Panc1 (cell line): ENCODE measurements at regions not wholly inside any gene's neighbourhood (a gene's known extent, or its start where the extent isn't known, plus 50 kb on each side); places are given as distances from the start of the nearest gene placed in this dataset.

Experiments used
- ATAC-seq: fragments of 200-7000 bp; cut with Tn5 transposase; 2 replicates; pipeline ENCODE4 v1.9.1; 2020; ENCODE audit warnings: mild to moderate bottlenecking, moderate library complexity
- BruUV-seq: library from RNA; stranded (reverse); fragments of 400-500 nt; replicated peaks from 2 replicates; lab custom pipeline; 2021; lab: Mats Ljungman, UMichigan
- CTCF ChIA-PET: fragments of 300-600 bp; sonication (Branson Sonifier 250); formaldehyde crosslinking; loops from one replicate; lab custom pipeline; 2022; ENCODE audit warnings: antibody characterized with exemption; lab: Charles Lee
- POLR2A ChIA-PET: fragments of 300-600 bp; sonication (Branson Sonifier 250); formaldehyde crosslinking; loops from one replicate; lab custom pipeline; 2022; ENCODE audit warnings: antibody characterized with exemption; lab: Charles Lee
- DNase-seq: peaks from one replicate; pipeline ENCODE4 v3.0.0-alpha.2; 2010; ENCODE audit warnings: low read depth, low spot score
- H3K27ac ChIP-seq: 2 replicates; pipeline ENCODE4 v1.5.1; 2011; ENCODE audit warnings: mild to moderate bottlenecking, low read length, inconsistent platforms
- H3K27me3 ChIP-seq: fragments of 200-500 bp; sonication (Bioruptor generic); 2 replicates; pipeline ENCODE4 v1.6.0; 2014; ENCODE audit warnings: low read length, inconsistent platforms; ENCODE audit not compliant: control insufficient read depth, insufficient read depth
- H3K36me3 ChIP-seq: fragments of 200-500 bp; sonication (Bioruptor generic); 2 replicates; pipeline ENCODE4 v1.5.1; 2014; ENCODE audit warnings: inconsistent platforms, mild to moderate bottlenecking, low read length, moderate library complexity; ENCODE audit not compliant: control insufficient read depth, insufficient read depth
- H3K4me1 ChIP-seq: 2 replicates; pipeline ENCODE4 v1.5.1; 2011; ENCODE audit warnings: inconsistent platforms, mild to moderate bottlenecking, low read length, moderate library complexity; ENCODE audit not compliant: control insufficient read depth, insufficient read depth
- H3K4me3 ChIP-seq, 2 experiments: 2 replicates each; pipeline ENCODE4 v1.5.1; 2011 to 2012; ENCODE audit warnings: low read depth in 2 of 2, low read length in 2 of 2, mild to moderate bottlenecking in 2 of 2, inconsistent platforms in 1 of 2, moderate library complexity in 1 of 2
- H3K9me3 ChIP-seq: fragments of 200-500 bp; sonication (Bioruptor generic); 2 replicates; pipeline ENCODE4 v1.5.1; 2014; ENCODE audit warnings: low read depth, mild to moderate bottlenecking, inconsistent platforms, low read length, moderate library complexity; ENCODE audit not compliant: control insufficient read depth, insufficient read depth
- POLR2AphosphoS5 ChIP-seq: IDR thresholded peaks from 2 replicates; pipeline ENCODE4 v1.6.1; 2012; ENCODE audit warnings: mild to moderate bottlenecking, low read depth, low read length, moderate library complexity
- SIN3A ChIP-seq: IDR thresholded peaks from 2 replicates; pipeline ENCODE4 v1.6.1; 2012; ENCODE audit warnings: low read depth, mild to moderate bottlenecking, low read length, moderate library complexity, borderline replicate concordance; ENCODE audit not compliant: insufficient read depth
- TCF7L2 ChIP-seq: IDR thresholded peaks from 2 replicates; pipeline ENCODE4 v1.6.1; 2011; ENCODE audit warnings: mild to moderate bottlenecking, low read depth, low read length, inconsistent platforms
- in situ Hi-C: cut with HindIII; loops from 2 replicates; pipeline ENCODE4 v1.10.0; 2016; ENCODE audit warnings: low sequenced_read_pairs, low pct_unique_long_range_greater_than_20kb
- intact Hi-C: fragments of 100-400 bp; cut with micrococcal nuclease; formaldehyde crosslinking; loops from one replicate; pipeline ENCODE4 v1.10.0; 2022; ENCODE audit not compliant: unreplicated experiment
- TF ChIP-seq, protein P1 (sequence below), 2 experiments: IDR thresholded peaks; 2 replicates each; pipeline ENCODE4 v1.6.1; 2011 to 2012; ENCODE audit warnings: low read depth in 2 of 2, control low read depth in 1 of 2, low read length in 1 of 2, mild to moderate bottlenecking in 1 of 2, moderate library complexity in 1 of 2; ENCODE audit not compliant: insufficient read depth in 1 of 2
- TF ChIP-seq, protein P2 (sequence below): fragments of 450-650 bp; IDR thresholded peaks from 2 replicates; pipeline ENCODE4 v1.5.1; 2017; ENCODE audit warnings: mild to moderate bottlenecking

DNA sequence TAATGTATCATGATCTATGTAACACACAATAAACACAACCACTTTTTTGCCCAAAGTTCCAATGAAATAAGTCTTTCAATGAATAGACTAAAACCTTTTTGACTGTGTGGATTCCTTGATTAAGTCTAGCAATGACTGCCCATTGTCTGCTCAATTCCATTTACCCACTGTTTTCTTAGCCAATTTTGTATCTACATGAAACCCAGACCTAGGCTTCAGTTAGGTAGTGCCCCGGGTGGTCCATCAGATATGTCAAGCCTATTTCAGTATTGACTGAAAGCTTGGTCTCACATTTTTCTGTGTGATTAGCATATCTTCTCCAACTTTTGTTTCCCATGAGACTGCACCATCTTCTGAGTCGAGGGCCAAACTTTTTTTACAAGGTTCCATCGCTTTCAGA lies 615.0 kb downstream of the C6orf118 start:
- Histone ChIP-seq H3K4me1 (no peaks in the 10 kb centered on the region), H3K27me3 (no peaks in the 10 kb centered on the region), H3K9me3 (no peaks in the 10 kb centered on the region), H3K36me3 (no peaks in the 10 kb centered on the region), H3K4me3 (no peak overlapping the region), H3K27ac (no peak overlapping the region)
- intact Hi-C loops: no loop called here
- ChIA-PET POLR2A (no interaction called here), CTCF (no interaction called here)
- no TSS peak for BruUV-seq
- in situ Hi-C loops: no loop called here
- no peak for TF ChIP-seq SIN3A
- no peak for TF ChIP-seq TCF7L2
- TF ChIP-seq, protein P1, sequence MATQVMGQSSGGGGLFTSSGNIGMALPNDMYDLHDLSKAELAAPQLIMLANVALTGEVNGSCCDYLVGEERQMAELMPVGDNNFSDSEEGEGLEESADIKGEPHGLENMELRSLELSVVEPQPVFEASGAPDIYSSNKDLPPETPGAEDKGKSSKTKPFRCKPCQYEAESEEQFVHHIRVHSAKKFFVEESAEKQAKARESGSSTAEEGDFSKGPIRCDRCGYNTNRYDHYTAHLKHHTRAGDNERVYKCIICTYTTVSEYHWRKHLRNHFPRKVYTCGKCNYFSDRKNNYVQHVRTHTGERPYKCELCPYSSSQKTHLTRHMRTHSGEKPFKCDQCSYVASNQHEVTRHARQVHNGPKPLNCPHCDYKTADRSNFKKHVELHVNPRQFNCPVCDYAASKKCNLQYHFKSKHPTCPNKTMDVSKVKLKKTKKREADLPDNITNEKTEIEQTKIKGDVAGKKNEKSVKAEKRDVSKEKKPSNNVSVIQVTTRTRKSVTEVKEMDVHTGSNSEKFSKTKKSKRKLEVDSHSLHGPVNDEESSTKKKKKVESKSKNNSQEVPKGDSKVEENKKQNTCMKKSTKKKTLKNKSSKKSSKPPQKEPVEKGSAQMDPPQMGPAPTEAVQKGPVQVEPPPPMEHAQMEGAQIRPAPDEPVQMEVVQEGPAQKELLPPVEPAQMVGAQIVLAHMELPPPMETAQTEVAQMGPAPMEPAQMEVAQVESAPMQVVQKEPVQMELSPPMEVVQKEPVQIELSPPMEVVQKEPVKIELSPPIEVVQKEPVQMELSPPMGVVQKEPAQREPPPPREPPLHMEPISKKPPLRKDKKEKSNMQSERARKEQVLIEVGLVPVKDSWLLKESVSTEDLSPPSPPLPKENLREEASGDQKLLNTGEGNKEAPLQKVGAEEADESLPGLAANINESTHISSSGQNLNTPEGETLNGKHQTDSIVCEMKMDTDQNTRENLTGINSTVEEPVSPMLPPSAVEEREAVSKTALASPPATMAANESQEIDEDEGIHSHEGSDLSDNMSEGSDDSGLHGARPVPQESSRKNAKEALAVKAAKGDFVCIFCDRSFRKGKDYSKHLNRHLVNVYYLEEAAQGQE (IDR thresholded peaks at IDR 0.05; ENCODE audit: insufficient read depth in 1 of 2, low read depth in 2 of 2, low read length in 1 of 2): no peak
- TF ChIP-seq POLR2AphosphoS5: no peak
- TF ChIP-seq, protein P2, sequence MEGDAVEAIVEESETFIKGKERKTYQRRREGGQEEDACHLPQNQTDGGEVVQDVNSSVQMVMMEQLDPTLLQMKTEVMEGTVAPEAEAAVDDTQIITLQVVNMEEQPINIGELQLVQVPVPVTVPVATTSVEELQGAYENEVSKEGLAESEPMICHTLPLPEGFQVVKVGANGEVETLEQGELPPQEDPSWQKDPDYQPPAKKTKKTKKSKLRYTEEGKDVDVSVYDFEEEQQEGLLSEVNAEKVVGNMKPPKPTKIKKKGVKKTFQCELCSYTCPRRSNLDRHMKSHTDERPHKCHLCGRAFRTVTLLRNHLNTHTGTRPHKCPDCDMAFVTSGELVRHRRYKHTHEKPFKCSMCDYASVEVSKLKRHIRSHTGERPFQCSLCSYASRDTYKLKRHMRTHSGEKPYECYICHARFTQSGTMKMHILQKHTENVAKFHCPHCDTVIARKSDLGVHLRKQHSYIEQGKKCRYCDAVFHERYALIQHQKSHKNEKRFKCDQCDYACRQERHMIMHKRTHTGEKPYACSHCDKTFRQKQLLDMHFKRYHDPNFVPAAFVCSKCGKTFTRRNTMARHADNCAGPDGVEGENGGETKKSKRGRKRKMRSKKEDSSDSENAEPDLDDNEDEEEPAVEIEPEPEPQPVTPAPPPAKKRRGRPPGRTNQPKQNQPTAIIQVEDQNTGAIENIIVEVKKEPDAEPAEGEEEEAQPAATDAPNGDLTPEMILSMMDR: no peak
- ATAC-seq (no peak), DNase-seq (no peak)

DNA sequence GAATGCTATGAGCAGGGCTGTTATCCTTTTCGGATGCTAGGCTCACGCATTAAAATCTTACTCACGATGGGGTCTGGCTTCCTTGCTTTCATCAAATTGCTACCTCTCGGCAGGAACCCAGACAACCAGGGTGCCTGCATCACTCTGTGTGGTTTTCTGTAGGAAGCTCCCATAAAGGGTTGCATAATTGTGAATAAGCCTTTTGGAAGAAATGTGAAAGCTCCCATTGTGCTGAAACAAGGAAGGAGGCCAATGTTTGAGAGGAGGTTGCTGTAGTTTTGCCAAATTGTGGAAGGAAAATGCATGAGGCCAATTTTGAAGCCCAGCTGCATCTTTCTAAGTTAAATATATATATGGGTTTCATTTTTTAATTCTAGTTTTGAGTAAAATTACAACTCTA lies 615.5 kb downstream of the C6orf118 start:
- CTCF ChIA-PET: no interaction called here
- Histone ChIP-seq H3K36me3 (no peaks in the 10 kb centered on the region), H3K4me1 (no peaks in the 10 kb centered on the region), H3K9me3 (no peaks in the 10 kb centered on the region), H3K27ac (no peak overlapping the region), H3K27me3 (no peaks in the 10 kb centered on the region), H3K4me3 (no peak overlapping the region)
- ATAC-seq (no peak), DNase-seq (no peak)
- in situ Hi-C loops: no loop called here
- BruUV-seq: no TSS peak
- POLR2A ChIA-PET: no interaction called here
- TF ChIP-seq, protein P1 (IDR thresholded peaks at IDR 0.05; ENCODE audit: insufficient read depth in 1 of 2, low read depth in 2 of 2, low read length in 1 of 2): no peak
- TF ChIP-seq POLR2AphosphoS5: no peak
- TF ChIP-seq TCF7L2: no peak
- TF ChIP-seq, protein P2: no peak
- no peak for TF ChIP-seq SIN3A
- intact Hi-C loops: no loop called here
